H1 (cell line): ENCODE measurements at regions not wholly inside any gene's neighbourhood (a gene's known extent, or its start where the extent isn't known, plus 50 kb on each side); places are given as distances from the start of the nearest gene placed in this dataset.

Experiments used
- PHF8 ChIP-seq: fragments of 200-600 bp; sonication (generic); conservative IDR thresholded peaks from 2 replicates; pipeline ENCODE4 v1.7.1; 2012; ENCODE audit warnings: low read depth, mild to moderate bottlenecking, inconsistent platforms, low read length, moderate library complexity
- POU5F1 ChIP-seq: IDR thresholded peaks from 2 replicates; pipeline ENCODE4 v1.6.1; 2011; ENCODE audit warnings: low read depth, mild to moderate bottlenecking, low read length, moderate library complexity
- SP4 ChIP-seq: IDR thresholded peaks from 2 replicates; pipeline ENCODE4 v1.6.1; 2012; ENCODE audit warnings: low read length, inconsistent platforms

GRCh38 chr2:7226501-7226900, 309.3 kb downstream of the RNF144A start (continued):
- TF ChIP-seq PHF8 (no peak), POU5F1 (no peak), SP4 (no peak)
